LoVo (cell line): ENCODE measurements at regions not wholly inside any gene's neighbourhood (a gene's known extent, or its start where the extent isn't known, plus 50 kb on each side); places are given as distances from the start of the nearest gene placed in this dataset.
A peak's percentile ranks its signal among the peaks of the same experiment; 100 is the strongest.

Source experiments
- DNase-seq: peaks from one replicate; pipeline ENCODE4 v3.0.0-alpha.2; 2016; ENCODE audit warnings: low spot score

DNA sequence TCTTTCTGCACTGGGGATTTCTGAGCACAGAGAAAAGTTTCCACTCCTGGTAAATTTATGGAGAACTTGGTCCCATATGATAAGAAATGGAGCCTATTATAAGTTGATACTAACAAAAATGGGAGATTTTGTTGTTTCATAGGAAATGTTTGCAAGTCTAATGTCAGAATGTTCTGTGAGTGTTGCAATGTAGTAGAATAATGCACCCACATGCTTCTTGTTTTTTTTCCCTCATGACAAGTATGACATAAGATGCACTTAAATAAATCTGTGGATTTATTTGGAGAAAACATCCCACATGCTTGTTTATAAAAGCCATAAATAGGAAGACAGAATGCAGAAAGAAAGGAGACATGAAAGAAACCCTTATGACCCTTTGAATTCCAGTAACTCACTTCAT is 50.8 kb upstream of the KCNJ6 start:
- DNase-seq = no peak

DNA sequence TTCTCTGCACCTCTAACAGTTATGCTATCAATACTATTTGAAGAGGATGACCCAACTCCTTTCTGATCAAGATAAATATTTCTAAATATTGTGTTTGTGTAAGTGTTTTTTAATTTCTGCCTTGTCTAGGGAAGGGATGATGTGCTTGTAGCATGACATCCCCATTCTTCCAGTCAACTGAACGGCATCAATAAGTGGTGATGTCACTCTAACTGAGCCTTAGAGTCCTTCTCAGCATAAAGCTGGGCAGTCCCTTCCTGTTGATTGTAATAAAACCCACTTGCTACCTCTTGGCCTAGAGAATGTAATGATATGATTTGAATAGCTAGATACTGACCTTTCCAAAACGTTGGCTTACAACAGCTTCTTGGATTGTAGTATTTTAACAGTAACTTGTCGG is 52.5 kb upstream of the KCNJ6 start:
- no peak for DNase-seq

DNA sequence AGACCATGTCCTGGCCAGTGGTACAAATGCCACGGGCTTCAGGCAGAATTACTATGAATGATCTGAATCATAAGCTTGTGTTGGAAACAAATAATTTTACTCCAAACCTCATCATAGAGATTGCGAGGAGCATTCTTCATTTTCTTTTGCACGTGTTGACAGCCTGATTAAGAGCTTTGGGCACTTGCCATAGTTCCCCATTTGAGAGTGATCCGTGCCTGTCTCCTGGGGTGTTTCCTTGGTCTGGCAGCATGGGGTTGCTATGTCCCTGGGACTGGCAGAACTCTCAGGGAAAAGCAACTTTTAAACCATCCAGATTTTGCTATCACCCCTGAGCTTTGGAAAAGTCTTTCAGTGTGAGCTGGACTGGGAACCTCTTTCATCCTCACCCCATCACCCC is 54.3 kb upstream of the KCNJ6 start:
- DNase-seq = no peak

DNA sequence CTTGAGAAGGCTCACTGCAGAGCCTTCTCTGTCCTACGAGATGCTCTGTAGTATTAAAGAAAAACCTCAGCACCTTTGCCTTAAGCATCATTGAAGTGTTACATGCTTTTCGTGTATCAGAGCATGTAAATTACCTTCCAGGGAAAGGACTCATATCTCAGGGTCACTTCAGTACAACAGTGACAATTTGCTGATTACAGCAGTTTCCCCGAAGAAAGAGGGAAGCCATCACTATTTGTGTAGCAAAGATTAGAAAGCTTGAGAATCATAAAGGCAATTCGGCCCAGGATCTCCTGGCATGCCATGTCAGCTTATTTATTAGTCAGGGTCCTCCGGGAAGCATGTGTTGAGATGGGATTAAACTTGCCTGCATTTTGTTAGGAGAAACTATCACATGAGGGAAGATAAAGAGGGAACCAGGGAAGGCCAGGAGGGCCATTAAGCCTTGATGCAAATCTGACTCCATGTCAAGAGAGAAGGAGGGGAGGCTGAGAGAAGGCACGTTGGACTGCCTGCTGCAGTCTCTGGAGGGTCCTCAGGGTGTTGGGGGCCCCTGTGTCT is 55.2 kb upstream of the KCNJ6 start:
- DNase-seq = no peak

DNA sequence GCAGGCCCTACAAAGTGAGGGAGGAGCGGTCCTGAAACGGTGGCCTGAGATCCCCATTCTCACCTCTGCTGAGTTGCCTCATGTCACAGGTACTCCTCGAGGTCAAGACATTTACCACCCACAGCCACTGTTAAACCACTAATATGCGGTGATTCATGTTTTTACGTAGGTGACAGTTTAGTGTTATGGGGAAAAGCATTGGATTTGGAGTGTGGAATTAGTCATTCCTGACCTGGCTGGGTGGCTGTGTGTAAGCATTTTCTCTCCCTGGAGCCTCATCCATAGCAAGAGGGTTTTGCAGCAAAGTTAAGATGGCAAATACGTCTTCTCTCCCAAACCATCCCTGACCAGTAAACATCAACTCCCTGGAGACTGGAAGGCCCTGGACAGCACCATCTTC is 57.8 kb upstream of the KCNJ6 start:
- DNase-seq = peak; percentile 44

DNA sequence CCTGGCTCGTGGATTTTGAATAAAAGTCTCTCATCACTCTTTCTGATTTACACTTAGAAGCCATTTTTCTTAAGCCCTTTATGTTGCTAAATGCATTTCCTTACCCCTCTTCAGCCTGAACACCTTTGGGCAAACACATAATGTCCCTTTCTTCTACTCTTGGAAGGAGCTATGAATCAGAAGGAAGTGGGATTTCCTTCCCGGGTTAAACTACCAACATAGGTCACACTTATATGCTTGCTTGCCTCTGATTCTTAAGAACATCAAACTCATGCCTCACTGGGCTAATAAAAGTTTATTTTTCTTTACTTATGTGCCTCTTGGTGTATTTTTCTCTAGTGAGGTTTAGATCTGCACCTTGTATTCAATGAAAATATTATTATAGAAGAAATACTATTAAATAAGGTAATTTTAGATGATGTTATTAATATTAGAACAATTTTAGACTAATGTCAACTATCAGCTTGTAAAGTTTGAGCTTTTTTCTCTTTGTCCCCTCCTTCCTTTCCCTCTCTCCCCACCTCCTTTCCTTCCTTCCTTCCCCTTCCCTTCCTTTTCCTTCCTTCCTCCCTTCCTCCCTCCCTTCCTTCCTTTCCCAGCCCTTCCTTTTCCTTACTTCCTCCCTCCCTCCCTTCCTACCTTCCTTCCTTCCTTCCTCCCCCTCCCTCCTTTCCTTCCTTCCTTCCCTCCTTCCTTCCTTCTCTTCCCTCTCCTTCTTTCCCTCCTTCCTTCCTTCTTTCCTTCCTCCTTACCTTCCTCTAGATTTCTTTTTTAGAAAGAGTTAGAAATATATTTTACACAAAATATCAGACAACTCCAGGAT is 66.5 kb upstream of the KCNJ6 start:
- DNase-seq = no peak

DNA sequence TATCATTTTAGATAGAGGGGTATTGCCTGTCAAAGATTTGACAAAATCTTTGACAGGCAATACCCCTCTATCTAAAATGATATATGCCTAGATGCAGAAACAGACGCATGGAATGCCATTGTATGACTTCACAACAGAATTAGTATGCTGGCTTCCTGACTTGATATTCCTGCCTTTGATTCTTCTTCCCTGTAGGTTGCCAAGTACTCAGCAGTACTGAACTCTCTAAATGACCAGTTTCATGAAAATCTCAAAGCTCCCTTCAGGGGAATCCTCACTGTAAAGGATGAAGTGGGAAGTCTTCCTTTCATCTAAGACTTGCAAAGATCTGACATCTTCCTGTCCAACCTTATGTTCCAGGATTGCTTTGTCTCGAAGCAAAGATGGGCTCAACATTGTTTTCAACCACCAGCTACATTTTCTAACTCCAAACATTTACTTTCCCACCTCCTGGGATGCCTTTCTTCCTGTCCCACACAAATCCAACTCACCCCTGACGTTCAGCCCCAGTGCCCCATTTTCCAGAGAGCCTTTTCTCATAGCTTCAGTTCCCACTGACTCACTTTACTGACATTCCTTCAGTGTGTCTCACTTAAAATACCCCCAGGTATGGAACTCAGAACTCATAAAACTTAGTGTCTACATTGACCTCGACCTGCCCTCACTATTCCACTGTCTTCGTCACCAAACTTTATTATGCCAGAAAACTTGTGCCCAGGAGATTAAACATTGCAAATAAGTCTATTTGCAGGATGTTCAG is 67.3 kb upstream of the KCNJ6 start:
- peak; percentile 52 for DNase-seq

DNA sequence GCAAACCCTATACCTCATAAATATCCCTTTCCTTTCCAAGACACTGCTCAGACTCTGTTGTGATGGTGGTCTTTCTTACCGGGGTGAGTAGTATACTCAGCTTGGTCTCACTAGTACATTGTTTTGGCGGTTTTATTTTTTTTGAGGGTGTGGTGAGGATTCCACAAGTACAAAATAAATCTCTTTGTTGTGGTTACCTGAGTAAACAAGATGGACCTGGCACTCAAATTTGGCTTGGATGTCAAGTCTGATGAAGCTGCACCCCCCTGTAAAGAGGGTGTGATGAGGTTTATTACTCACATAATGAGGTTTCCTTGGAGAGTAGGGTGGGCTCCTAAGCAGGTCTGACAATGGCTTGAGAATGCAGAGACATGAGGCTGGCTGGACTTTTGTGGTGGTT is 68.2 kb upstream of the KCNJ6 start:
- DNase-seq = peak; percentile 49

DNA sequence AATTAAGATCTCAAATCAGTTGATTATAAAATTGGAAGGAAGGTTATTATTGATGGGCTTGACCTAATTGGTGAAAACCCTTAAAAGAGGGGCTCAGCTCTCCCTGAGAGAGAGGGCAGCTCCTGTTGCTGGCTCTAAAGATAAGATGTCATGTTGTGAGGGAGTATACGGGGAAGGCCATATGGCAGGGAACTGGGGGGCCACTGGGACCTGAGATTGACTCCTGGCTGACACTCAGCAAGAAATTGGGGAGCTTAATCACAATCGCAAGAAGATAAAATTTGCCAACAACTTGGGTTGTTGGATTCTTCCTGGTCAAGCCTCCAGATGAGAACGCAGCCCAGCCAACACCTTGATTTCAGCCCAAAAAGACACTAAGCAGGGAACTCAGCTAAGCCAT is 69.7 kb upstream of the KCNJ6 start:
- no peak for DNase-seq

DNA sequence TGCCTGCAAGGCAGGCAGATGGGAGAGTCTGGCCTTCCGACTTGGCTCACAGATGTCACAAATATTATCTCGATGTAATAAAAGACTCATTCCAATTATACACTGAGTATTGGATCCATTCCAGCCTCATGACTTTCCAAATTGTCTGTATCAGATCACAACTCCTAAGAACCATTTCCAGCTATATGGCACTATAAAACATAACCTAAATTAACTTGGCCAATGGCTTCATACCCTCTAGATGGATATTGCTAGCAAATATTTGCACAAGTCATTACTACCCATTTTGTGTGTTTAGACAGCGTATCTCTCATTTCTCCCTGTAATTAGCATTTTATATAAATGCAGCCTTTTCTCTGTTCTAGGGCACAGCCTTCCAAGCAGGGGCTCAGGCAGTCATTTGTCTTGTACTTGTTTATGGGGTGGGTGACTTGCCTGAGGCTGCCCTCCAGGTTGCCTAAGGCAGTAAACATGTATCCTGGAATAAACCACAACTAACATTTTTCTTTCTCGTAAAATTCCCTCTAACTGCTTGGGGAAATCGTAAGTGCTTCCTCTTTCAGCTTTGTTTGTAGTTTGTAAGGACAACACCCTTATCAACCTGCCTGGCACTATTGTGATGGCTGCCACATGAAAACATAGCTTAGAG is 70.6 kb upstream of the KCNJ6 start:
- peak; percentile 67 for DNase-seq

DNA sequence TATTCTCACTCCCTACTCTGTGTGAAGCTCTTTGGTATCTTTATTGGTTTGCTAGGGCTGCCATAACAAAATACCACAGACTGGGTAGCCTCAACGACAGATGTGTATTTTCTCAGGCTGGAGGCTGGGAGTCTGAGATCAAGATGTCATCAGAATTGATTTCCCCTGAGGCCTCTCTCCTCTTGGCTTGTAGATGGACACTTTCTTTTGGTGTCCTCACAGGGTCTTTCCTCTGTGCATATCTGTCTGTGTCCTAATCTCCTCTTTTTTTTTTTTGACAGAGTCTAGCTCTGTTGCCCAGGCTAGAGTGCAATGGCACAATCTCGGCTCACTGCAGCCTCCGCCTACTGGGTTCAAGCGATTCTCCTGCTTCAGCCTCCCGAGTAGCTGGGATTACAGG is 71.4 kb upstream of the KCNJ6 start:
- no peak for DNase-seq

DNA sequence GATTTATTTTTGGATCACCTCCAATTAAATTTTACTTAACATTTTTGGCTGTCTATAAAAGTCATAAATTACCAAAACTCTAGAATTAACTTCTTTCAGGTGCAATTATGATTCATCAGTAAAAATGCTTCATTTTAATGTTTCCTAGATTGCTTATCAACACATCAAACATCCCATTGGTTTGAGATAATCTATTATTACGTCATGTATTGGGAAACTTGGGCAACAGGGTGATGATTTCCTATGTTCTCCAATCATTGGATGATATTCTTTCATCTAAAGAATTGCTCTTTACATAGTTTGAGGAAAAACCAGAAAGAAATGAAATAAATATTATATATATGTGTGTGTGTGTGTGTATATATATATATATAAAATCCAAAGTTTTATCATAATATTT is 76.8 kb upstream of the KCNJ6 start:
- DNase-seq = no peak

DNA sequence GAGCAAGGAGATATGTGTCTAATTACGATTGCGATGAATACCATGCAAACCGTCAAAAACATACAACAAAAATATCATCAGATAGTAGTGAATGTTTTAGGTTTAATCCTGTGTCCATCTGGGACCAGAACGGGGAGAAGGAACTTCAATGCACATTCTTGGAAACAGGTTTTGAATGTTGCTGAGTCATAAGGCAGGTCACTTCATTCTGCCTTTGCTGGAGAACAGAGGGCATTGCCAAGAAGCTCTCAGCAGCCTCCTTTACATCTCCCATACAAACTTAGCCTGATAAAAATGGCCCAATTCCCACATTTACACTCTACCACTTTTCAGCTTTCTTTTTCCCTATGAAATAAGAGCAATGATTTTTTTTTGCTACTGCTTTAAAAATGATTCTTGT is 78.0 kb upstream of the KCNJ6 start:
- DNase-seq = no peak

DNA sequence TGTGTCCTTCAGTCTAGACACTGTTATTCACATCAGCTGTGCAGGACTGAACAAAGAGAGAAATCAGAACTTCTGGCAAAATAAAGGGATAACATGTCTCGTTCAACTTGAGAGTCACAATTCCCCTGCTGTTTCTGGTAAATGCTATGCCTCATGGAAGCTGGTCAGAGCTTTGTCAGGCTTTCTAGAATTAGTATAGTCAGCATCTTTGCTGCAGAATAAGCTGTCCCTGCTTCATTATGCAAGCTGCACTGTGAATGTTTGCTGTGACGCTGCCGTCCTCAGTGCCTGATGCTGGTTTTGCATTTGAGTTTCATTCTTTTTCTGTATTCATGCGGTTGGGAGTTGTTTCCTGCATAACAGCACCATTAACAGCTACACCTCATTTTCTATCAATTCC is 96.4 kb upstream of the KCNJ6 start:
- DNase-seq = no peak

DNA sequence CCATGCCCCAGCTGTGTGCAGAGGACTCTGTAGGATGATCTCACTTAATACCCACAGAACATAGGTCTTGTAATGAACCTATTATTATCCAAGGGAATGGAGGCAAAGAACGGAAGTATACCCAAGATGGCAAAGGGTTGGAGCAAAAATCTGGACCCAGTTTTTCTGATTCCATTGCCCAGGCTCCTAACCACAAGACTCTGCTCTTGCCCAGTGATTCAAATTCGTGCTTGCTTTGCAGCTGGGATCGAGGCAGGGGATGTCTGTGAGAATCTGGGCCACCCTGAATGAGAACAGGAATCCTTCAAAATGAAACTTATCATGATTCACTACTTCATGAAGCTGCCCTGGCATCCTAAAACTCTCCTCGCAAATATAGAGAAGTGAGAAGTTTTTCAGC is 97.5 kb upstream of the KCNJ6 start:
- DNase-seq = no peak

DNA sequence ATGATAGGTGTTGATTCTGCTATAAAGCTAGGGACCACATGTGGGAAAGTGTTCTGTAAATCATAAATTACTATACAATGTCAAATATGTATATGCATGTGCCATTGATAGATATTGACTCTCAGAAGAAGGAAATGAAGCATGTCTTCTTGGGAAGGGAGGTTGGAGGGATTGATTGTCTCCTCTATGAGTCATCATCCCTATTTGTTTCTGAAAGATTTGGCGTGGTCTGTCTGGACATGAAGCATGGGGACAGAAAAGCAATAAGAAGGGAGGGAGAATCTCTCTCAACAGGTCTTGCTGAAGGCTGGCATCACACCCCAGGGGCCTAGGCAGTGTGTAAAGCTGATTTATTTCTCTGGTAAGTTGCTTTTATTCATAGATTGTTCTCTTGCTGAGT is 98.0 kb upstream of the KCNJ6 start:
- DNase-seq = no peak

DNA sequence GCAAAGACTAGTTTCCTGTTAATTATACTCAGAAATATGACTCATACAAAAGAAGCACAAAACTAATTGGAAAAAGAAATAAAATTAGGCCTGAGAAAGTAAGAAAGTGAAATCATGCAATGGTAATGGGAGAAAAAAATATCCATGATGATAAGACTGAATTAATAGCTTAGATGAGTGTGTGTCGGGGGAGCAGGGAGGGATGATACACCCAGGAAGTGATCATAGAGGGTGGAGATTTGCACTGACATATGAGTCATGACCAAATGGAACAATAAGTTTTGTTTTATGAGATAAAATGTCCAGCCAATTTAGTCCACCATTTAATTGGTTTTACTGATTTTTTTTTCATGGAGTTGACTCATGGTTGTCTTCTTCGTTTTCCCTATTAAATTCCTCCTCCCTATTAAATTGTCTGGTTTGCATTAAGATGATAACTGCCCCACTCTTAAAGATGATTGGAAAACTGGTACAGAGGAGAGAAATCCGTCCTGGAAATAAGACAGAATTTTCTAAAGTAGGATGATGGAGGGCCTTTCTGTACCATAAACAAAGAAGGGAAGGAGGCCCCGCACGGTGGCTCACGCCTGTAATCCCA is 111.7 kb upstream of the KCNJ6 start:
- DNase-seq = peak; percentile 37

DNA sequence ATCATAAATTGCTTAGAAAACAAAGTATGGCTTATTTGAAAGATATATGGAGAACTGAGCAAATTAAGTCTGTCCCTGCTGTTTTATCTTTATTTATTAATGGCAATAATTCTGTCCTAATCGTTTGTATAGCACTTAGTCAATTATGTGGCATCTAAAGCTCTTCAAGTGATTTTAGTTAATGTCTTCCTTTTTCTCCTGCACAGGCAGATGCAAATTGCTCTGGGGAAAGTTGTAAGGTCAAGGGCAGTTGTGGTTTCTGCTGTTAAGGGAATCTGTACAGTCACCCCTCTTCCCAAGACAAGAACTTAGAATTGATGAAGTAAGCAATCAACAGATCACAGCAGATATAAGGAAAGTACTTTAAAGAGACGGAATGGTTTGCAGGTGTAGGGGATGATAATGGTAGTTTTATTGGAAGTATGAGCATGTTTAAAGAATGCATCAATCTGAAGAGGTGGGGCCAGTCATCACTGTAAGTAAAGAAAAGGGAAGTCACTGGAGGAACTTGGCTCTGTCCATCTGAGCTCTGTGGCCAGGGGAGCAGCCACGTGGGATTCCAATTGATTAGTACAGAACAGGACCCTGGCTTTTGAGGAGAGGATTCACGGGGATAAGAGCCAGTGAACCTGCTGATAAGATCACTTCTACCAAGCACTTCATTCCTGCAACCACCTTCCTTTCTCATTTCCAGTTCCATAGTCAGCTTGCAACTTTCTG is 116.0 kb upstream of the KCNJ6 start:
- DNase-seq = no peak

DNA sequence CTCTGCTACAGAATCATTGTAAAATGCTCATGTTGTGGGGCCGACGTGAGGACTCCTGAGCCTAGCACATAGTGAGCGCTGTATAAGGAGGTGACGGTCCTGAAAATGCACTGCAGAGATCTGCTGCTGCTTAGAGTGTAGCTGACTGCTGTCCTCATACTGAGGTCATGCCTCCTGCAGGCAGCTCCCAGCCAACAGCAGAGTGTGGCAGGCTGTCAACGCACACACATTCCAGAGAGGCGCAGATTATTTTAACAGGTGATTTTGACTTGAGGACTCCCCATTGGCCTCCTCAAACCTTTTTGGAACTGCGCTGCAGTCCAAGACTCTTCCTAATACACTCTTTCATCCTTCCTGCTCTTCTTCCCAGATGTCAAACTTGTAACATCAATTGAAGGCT is 119.8 kb upstream of the KCNJ6 start:
- no peak for DNase-seq

DNA sequence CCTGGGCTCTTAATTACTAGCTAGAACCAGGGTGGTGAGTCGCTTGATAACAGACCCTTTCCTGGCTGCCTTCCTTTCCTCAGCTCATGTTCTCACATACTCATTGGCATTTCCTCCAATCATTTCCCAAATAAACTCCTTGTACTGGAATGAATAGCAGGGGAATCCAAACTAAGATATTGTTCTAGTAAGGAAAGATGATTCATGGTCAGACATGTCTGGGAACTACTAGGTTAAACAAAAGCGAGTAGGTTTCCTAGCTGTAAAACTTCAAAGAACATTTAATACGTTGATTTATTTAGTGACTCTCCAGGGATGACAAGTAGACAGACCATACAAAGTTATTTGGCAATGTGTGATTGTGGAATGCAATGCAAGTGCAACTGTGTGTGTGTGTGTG is 121.2 kb upstream of the KCNJ6 start:
- no peak for DNase-seq

DNA sequence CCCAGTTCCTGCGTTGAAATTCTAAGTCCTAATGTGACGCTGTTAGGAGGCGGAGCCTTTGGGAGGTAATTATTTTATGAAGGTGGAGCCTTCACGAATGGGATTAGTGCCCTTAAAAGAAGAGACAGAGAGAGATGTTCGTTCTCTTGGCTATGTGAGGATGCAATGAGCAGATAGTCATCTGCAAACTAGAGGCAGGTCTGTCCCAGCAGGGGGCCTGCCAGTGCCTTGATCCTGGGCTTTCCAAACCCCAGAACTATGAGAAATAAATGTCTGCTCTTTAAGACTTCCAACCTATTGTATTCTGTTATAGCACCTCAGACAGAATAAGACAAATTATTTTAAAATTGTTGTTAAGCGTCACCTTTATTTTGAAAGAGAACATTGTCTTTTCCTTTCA is 123.1 kb upstream of the KCNJ6 start:
- no peak for DNase-seq

DNA sequence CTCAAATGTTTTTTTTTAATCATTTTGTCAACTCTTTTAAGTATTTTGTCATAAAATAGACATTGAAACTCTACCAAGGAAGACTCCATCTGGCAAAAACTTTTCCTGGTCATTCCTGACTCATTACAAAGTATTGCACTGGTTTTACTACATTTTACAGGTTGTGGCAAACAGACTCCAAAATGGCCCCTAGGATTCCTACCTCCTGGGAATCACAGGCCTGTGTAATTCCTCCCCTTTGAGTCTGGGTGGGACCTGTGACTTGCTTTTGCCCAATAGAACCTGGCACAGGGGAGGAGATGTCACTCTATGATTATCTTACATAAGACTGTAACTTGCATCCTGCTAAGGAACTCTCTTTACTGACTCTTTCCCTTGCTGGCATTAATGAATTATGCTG is 123.6 kb upstream of the KCNJ6 start:
- no peak for DNase-seq
